DOHH2 (cell line): ENCODE measurements at regions not wholly inside any gene's neighbourhood (a gene's known extent, or its start where the extent isn't known, plus 50 kb on each side); places are given as distances from the start of the nearest gene placed in this dataset.

Experiments used
- H3F3A ChIP-seq: fragments of 200-600 bp; sonication (generic), shearing (Covaris generic); 2 replicates; pipeline ENCODE4 v1.6.0; 2016; ENCODE audit warnings: antibody characterized with exemption, mild to moderate bottlenecking; ENCODE audit not compliant: control insufficient read depth, insufficient read depth
- H3K27ac ChIP-seq: fragments of 200-600 bp; sonication (generic); 2 replicates; pipeline ENCODE4 v1.5.1; 2014; ENCODE audit warnings: low read depth, mild to moderate bottlenecking, low read length, moderate library complexity
- H3K27me3 ChIP-seq: fragments of 200-600 bp; sonication (generic); 2 replicates; pipeline ENCODE4 v1.6.1; 2014; ENCODE audit warnings: mild to moderate bottlenecking, low read length, mixed read lengths; ENCODE audit not compliant: control insufficient read depth
- H3K36me3 ChIP-seq: fragments of 200-600 bp; sonication (generic); 2 replicates; pipeline ENCODE4 v1.6.1; 2014; ENCODE audit warnings: mild to moderate bottlenecking, low read length, moderate library complexity, mixed read lengths; ENCODE audit not compliant: control insufficient read depth
- H3K4me1 ChIP-seq: fragments of 200-600 bp; sonication (generic); 2 replicates; pipeline ENCODE4 v1.6.1; 2014; ENCODE audit warnings: mild to moderate bottlenecking, low read length, mixed read lengths; ENCODE audit not compliant: control insufficient read depth
- H3K4me2 ChIP-seq: fragments of 200-600 bp; sonication (generic); 2 replicates; pipeline ENCODE4 v1.6.0; 2014; ENCODE audit warnings: mild to moderate bottlenecking, low read length, moderate library complexity
- H3K4me3 ChIP-seq: fragments of 200-600 bp; sonication (generic); 2 replicates; pipeline ENCODE4 v1.5.1; 2014; ENCODE audit warnings: mild to moderate bottlenecking, low read length, mixed read lengths
- H3K79me2 ChIP-seq: fragments of 200-600 bp; sonication (generic); 2 replicates; pipeline ENCODE4 v1.6.1; 2014; ENCODE audit warnings: mild to moderate bottlenecking, low read length, mixed read lengths; ENCODE audit not compliant: control insufficient read depth
- H3K9me2 ChIP-seq: fragments of 200-600 bp; sonication (generic); replicated peaks from 2 replicates; pipeline ENCODE4 v1.6.1; 2014; ENCODE audit warnings: mild to moderate bottlenecking, low read length, mixed read lengths; ENCODE audit not compliant: control insufficient read depth
- H3K9me3 ChIP-seq: fragments of 200-600 bp; sonication (generic); 2 replicates; pipeline ENCODE4 v1.6.1; 2014; ENCODE audit warnings: antibody characterized with exemption, low read length, mixed read lengths; ENCODE audit not compliant: control insufficient read depth, insufficient read depth
- H4K20me1 ChIP-seq: fragments of 200-600 bp; sonication (generic); 2 replicates; pipeline ENCODE4 v1.6.0; 2014; ENCODE audit warnings: low read depth, mild to moderate bottlenecking, antibody characterized with exemption, low read length, moderate library complexity; ENCODE audit not compliant: control insufficient read depth, insufficient read depth
- EZH2phosphoT487 ChIP-seq: fragments of 200-600 bp; sonication (generic); IDR thresholded peaks from 2 replicates; pipeline ENCODE4 v1.6.1; 2017; ENCODE audit warnings: borderline replicate concordance, mild to moderate bottlenecking, antibody characterized with exemption, low read length, moderate library complexity, mixed read lengths
- TF ChIP-seq, protein P1 (sequence below): fragments of 200-600 bp; sonication (generic); IDR thresholded peaks from one replicate; pipeline ENCODE4 v1.5.1; 2014; ENCODE audit warnings: antibody characterized with exemption, mild to moderate bottlenecking, low read depth, low read length; ENCODE audit not compliant: poor library complexity, severe bottlenecking

GRCh38 chr5:115028557-115028956, 141.2 kb downstream of the TRIM36 start:
- no peaks in the 10 kb centered on the region for H3K9me2 ChIP-seq
- TF ChIP-seq EZH2phosphoT487, result no peak
- TF ChIP-seq, protein P1, sequence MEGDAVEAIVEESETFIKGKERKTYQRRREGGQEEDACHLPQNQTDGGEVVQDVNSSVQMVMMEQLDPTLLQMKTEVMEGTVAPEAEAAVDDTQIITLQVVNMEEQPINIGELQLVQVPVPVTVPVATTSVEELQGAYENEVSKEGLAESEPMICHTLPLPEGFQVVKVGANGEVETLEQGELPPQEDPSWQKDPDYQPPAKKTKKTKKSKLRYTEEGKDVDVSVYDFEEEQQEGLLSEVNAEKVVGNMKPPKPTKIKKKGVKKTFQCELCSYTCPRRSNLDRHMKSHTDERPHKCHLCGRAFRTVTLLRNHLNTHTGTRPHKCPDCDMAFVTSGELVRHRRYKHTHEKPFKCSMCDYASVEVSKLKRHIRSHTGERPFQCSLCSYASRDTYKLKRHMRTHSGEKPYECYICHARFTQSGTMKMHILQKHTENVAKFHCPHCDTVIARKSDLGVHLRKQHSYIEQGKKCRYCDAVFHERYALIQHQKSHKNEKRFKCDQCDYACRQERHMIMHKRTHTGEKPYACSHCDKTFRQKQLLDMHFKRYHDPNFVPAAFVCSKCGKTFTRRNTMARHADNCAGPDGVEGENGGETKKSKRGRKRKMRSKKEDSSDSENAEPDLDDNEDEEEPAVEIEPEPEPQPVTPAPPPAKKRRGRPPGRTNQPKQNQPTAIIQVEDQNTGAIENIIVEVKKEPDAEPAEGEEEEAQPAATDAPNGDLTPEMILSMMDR, result no peak
- no peaks in the 10 kb centered on the region for H3K4me1 ChIP-seq
- H3K9me3 ChIP-seq, result no peaks in the 10 kb centered on the region
- H4K20me1 ChIP-seq, result no peaks in the 10 kb centered on the region
- no peaks in the 10 kb centered on the region for H3K27me3 ChIP-seq
- H3K27ac ChIP-seq, result no peak overlapping the region
- H3F3A ChIP-seq, result no peaks in the 10 kb centered on the region
- no peak overlapping the region for H3K4me2 ChIP-seq
- H3K4me3 ChIP-seq, result no peak overlapping the region
- H3K79me2 ChIP-seq, result no peaks in the 10 kb centered on the region
- no peaks in the 10 kb centered on the region for H3K36me3 ChIP-seq

DNA sequence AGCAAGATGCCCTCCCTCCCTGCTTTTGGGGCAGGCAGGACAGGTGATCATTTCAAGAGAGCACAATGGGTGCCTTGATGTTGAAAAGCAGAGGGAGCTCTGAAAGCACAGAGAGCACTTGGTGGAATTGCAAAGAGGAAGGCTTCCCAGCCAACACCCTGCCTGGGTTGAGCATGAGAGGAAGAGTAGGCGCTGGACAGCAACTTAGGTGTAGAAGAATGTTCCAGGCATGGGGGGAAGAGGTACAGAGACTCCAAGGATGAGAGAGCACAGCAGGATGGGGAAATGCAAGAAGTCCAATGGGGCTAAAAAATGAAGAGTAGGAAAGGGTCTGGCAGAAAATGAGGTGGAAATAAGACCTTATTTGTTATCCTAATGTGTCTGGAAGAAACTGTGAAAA, 144.8 kb downstream of the TRIM36 start:
- H4K20me1 ChIP-seq, result no peaks in the 10 kb centered on the region
- no peak overlapping the region for H3K4me3 ChIP-seq
- no peaks in the 10 kb centered on the region for H3F3A ChIP-seq
- TF ChIP-seq, protein P1, result no peak
- no peak for TF ChIP-seq EZH2phosphoT487
- H3K4me2 ChIP-seq, result no peak overlapping the region
- no peaks in the 10 kb centered on the region for H3K27me3 ChIP-seq
- no peak overlapping the region for H3K27ac ChIP-seq
- H3K9me2 ChIP-seq, result no peaks in the 10 kb centered on the region
- no peaks in the 10 kb centered on the region for H3K4me1 ChIP-seq
- H3K9me3 ChIP-seq, result no peaks in the 10 kb centered on the region
- no peaks in the 10 kb centered on the region for H3K36me3 ChIP-seq
- no peaks in the 10 kb centered on the region for H3K79me2 ChIP-seq

DNA sequence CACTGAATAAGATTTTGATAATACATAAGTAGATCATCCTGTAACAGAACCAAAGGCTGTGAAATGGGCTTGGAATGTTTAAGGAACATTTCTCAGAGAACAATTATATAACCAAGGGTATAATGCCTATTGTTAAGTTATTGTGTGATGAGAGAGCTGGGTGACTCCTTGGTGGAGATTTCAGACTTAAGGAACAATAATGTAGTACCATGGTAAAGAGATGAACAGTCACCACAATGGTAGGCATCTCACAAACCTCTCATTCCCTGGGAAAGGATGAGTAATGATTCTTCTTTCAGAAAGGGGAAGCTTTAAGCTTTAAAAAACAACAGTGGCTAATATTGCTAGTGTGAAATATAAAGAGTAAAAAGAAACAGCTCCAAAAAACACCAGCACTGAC, 147.4 kb downstream of the TRIM36 start:
- Histone ChIP-seq H3K4me2 (no peak overlapping the region), H3K27ac (no peak overlapping the region), H3K4me3 (no peak overlapping the region), H3K27me3 (no peaks in the 10 kb centered on the region), H3F3A (no peaks in the 10 kb centered on the region), H3K4me1 (no peaks in the 10 kb centered on the region), H3K79me2 (no peaks in the 10 kb centered on the region), H3K9me2 (no peaks in the 10 kb centered on the region), H3K36me3 (no peaks in the 10 kb centered on the region), H4K20me1 (no peaks in the 10 kb centered on the region), H3K9me3 (no peaks in the 10 kb centered on the region)
- TF ChIP-seq, protein P1, result no peak
- TF ChIP-seq EZH2phosphoT487, result no peak

DNA sequence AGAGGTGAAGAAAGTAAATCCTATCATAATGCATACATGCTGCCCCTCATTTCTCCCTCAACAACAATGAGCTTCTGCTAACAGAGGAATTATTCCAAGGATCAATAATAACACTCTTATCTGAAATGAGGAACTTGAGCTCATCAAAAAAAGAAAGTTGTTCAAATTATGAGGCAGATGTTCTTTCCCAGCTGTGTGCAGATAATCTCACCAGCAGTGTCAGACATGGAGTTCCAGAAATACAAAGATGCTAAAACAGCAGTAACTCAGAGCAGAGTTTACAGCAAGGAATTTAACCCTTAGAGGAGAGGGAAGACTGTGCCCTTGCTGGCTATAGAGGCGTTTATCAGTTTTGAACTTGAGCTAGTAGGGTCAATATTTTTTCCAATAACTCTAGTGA, 153.1 kb downstream of the TRIM36 start:
- Histone ChIP-seq H3K4me2 (no peak overlapping the region), H3K27ac (no peak overlapping the region), H3K4me3 (no peak overlapping the region), H3K27me3 (no peaks in the 10 kb centered on the region), H3K4me1 (no peaks in the 10 kb centered on the region), H3K79me2 (no peaks in the 10 kb centered on the region), H3K36me3 (no peaks in the 10 kb centered on the region), H4K20me1 (no peaks in the 10 kb centered on the region), H3F3A (no peaks in the 10 kb centered on the region), H3K9me2 (no peaks in the 10 kb centered on the region), H3K9me3 (no peaks in the 10 kb centered on the region)
- TF ChIP-seq, protein P1, result no peak
- no peak for TF ChIP-seq EZH2phosphoT487
